Smooth muscle cell (in vitro differentiated cells): ENCODE measurements at regions not wholly inside any gene's neighbourhood (a gene's known extent, or its start where the extent isn't known, plus 50 kb on each side); places are given as distances from the start of the nearest gene placed in this dataset.

Experiments used
- DNase-seq: peaks from one replicate; lab custom pipeline; 2025; ENCODE audit not compliant: unreplicated experiment; lab: John Stamatoyannopoulos, UW
- H2AFZ ChIP-seq: fragments of 200-600 bp; sonication (generic); 2 replicates; pipeline ENCODE4 v1.6.0; 2016; ENCODE audit warnings: antibody characterized with exemption, low read depth, mild to moderate bottlenecking
- H3F3A ChIP-seq: fragments of 200-600 bp; sonication (generic); 2 replicates; pipeline ENCODE4 v1.6.0; 2017; ENCODE audit warnings: antibody characterized with exemption, low read depth
- H3K27ac ChIP-seq: fragments of 200-600 bp; sonication (generic); 2 replicates; pipeline ENCODE4 v1.5.1; 2016; ENCODE audit warnings: low read depth, mild to moderate bottlenecking
- H3K27me3 ChIP-seq: fragments of 200-600 bp; sonication (generic); 2 replicates; pipeline ENCODE4 v1.6.1; 2016; ENCODE audit warnings: low read depth, mild to moderate bottlenecking
- H3K36me3 ChIP-seq: fragments of 200-600 bp; sonication (generic); 2 replicates; pipeline ENCODE4 v1.5.1; 2016; ENCODE audit warnings: low read depth
- H3K4me1 ChIP-seq: fragments of 200-600 bp; sonication (generic); 2 replicates; pipeline ENCODE4 v1.5.1; 2016; ENCODE audit warnings: low read depth
- H3K4me2 ChIP-seq: fragments of 200-600 bp; sonication (generic); 2 replicates; pipeline ENCODE4 v1.6.0; 2016; ENCODE audit warnings: mild to moderate bottlenecking
- H3K4me3 ChIP-seq: fragments of 200-600 bp; sonication (generic); 2 replicates; pipeline ENCODE4 v1.5.1; 2016; ENCODE audit warnings: mild to moderate bottlenecking
- H3K79me2 ChIP-seq: fragments of 200-600 bp; sonication (generic); 2 replicates; pipeline ENCODE4 v1.6.0; 2016; ENCODE audit warnings: low read depth, mild to moderate bottlenecking
- H3K9ac ChIP-seq: fragments of 200-600 bp; sonication (generic); 2 replicates; pipeline ENCODE4 v1.6.0; 2016; ENCODE audit warnings: low read depth
- H3K9me3 ChIP-seq: fragments of 200-600 bp; sonication (generic); replicated peaks from 2 replicates; pipeline ENCODE4 v1.5.1; 2016; ENCODE audit warnings: low read depth
- H4K20me1 ChIP-seq: fragments of 200-600 bp; sonication (generic); 2 replicates; pipeline ENCODE4 v1.6.0; 2016; ENCODE audit warnings: low read depth
- CTCF ChIP-seq: fragments of 200-600 bp; sonication (generic); IDR thresholded peaks from 2 replicates; pipeline ENCODE4 v1.5.1; 2017; ENCODE audit warnings: borderline replicate concordance, mild to moderate bottlenecking, antibody characterized with exemption; ENCODE audit not compliant: insufficient read depth, poor library complexity, severe bottlenecking
- WGBS: methylation state at CpG from one replicate; pipeline ENCODE4 v1.1.7; 2016; ENCODE audit warnings: low lambda C conversion rate; 5-methylcytosine and 5-hydroxymethylcytosine counted together

GRCh38 chr5:147177125-147177840 lies 57.5 kb upstream of the STK32A start:
- no peaks in the 10 kb centered on the region for H3K27me3 ChIP-seq
- no peaks in the 10 kb centered on the region for H3K79me2 ChIP-seq
- H4K20me1 ChIP-seq = no peaks in the 10 kb centered on the region
- no peaks in the 10 kb centered on the region for H3K9me3 ChIP-seq
- no peaks in the 10 kb centered on the region for H3F3A ChIP-seq
- H3K9ac ChIP-seq = no peak overlapping the region
- no peak overlapping the region for H2AFZ ChIP-seq
- no peak overlapping the region for H3K4me3 ChIP-seq
- TF ChIP-seq CTCF = no peak
- H3K27ac ChIP-seq = no peak overlapping the region
- WGBS = 79% methylated on average over 6 of the region's 6 CpGs
- H3K4me1 ChIP-seq = no peaks in the 10 kb centered on the region
- no peak for DNase-seq
- H3K4me2 ChIP-seq = peak overlapping the region; percentile 11
- H3K36me3 ChIP-seq = no peaks in the 10 kb centered on the region

GRCh38 chr5:147179562-147180147 lies 55.2 kb upstream of the STK32A start:
- DNase-seq = no peak
- Histone ChIP-seq H2AFZ (no peak overlapping the region), H3K27me3 (no peaks in the 10 kb centered on the region), H4K20me1 (no peaks in the 10 kb centered on the region), H3K4me3 (no peak overlapping the region), H3K36me3 (no peaks in the 10 kb centered on the region), H3K4me1 (no peaks in the 10 kb centered on the region), H3K27ac (no peak overlapping the region), H3K79me2 (no peaks in the 10 kb centered on the region), H3K4me2 (no peak overlapping the region), H3F3A (no peaks in the 10 kb centered on the region), H3K9me3 (no peaks in the 10 kb centered on the region), H3K9ac (no peak overlapping the region)
- 80% methylated on average over 3 of the region's 3 CpGs for WGBS
- no peak for TF ChIP-seq CTCF

- no peaks in the 10 kb centered on the region for H3K4me1 ChIP-seq
- H2AFZ ChIP-seq = no peak overlapping the region
- no peak for TF ChIP-seq CTCF
- no peak overlapping the region for H3K4me3 ChIP-seq
- no peaks in the 10 kb centered on the region for H3K36me3 ChIP-seq
- H3K9ac ChIP-seq = no peak overlapping the region
- DNase-seq = no peak
- H4K20me1 ChIP-seq = no peaks in the 10 kb centered on the region
- no peaks in the 10 kb centered on the region for H3K27me3 ChIP-seq
- H3F3A ChIP-seq = no peaks in the 10 kb centered on the region
- no peak overlapping the region for H3K4me2 ChIP-seq
- no peaks in the 10 kb centered on the region for H3K79me2 ChIP-seq
- WGBS = 64% methylated on average over 4 of the region's 4 CpGs
- no peaks in the 10 kb centered on the region for H3K9me3 ChIP-seq
- H3K27ac ChIP-seq = no peak overlapping the region
Observed at GRCh38 chr5:147180751-147181150, 54.1 kb upstream of the STK32A start.
